ENCODE measurements at regions not wholly inside any gene's neighbourhood (a gene's known extent, or its start where the extent isn't known, plus 50 kb on each side); places are given as distances from the start of the nearest gene placed in this dataset.

- no peaks in the 10 kb centered on the region for H3K36me3 ChIP-seq (ENCODE audit: control insufficient read depth, insufficient read depth, low read length)
- H3K4me1 ChIP-seq (ENCODE audit: control insufficient read depth, insufficient read depth, low read length, poor library complexity, severe bottlenecking), result no peaks in the 10 kb centered on the region
- no peak overlapping the region for H3K4me3 ChIP-seq (ENCODE audit: extremely low read depth, insufficient read depth, low read length, poor library complexity, severe bottlenecking)
- H3K9me3 ChIP-seq (ENCODE audit: control insufficient read depth, low read length), result peaks cover 5% of the 10 kb centered on the region
- 89 to 100% methylated on average over 1 to 3 of the region's 6 CpGs for WGBS, 2 experiments (ENCODE audit: insufficient coverage in 2 of 2)
- H3K27ac ChIP-seq (ENCODE audit: low read depth, low read length, severe bottlenecking), result no peak overlapping the region
Measured at GRCh38 chr20:40957265-40957760, 71.3 kb upstream of the TOP1 start.

DNA sequence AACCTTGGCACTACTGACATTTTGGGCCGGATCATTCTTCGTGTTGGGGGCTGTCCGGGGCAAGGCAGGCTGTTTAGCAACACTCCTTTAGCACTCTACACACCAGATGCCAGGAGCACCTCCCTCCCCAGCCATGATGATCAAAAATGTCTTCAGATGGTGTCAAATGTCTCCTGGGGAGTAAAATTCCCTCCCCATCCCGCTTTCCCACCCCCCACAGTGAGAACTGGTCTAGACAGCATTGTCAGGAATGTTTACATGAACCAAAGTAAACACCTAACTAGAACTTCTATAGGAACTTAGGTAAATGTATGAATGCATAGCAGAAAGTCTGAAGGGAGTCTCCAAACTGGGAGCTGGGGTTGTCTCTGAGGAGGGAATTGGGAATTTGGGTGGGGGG lies 70.0 kb upstream of the TOP1 start:
- peaks cover 5% of the 10 kb centered on the region for H3K9me3 ChIP-seq (ENCODE audit: control insufficient read depth, low read length)
- no peaks in the 10 kb centered on the region for H3K4me1 ChIP-seq (ENCODE audit: control insufficient read depth, insufficient read depth, low read length, poor library complexity, severe bottlenecking)
- no peaks in the 10 kb centered on the region for H3K36me3 ChIP-seq (ENCODE audit: control insufficient read depth, insufficient read depth, low read length)
- 90 to 96% methylated on average over 2 to 3 of the region's 4 CpGs for WGBS, 2 experiments (ENCODE audit: insufficient coverage in 2 of 2)
- H3K4me3 ChIP-seq (ENCODE audit: extremely low read depth, insufficient read depth, low read length, poor library complexity, severe bottlenecking), result no peak overlapping the region
- no peak overlapping the region for H3K27ac ChIP-seq (ENCODE audit: low read depth, low read length, severe bottlenecking)

GRCh38 chr20:40959325-40960092 lies 69.1 kb upstream of the TOP1 start:
- 67 to 91% methylated on average over 1 to 2 of the region's 6 CpGs for WGBS, 2 experiments (ENCODE audit: insufficient coverage in 2 of 2)
- no peaks in the 10 kb centered on the region for H3K4me1 ChIP-seq (ENCODE audit: control insufficient read depth, insufficient read depth, low read length, poor library complexity, severe bottlenecking)

DNA sequence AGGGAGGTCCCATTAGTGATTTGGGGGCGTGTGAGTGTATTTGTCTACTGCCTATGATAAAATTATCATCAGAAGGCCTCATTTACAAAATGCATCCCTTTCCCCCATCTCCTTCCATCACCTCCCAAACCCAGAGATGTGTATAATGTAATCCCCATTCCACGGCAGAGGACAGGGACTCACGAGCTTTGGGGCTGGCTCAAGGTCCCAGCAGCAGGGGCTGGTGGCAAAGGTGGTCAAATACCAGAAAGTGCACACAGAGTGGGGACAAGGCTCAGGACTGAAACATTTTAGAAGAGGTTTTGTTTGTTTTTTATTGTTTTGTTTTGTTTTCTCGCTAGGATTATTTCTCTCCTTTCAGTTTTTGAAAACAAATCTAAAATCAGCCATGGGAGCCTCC lies 68.5 kb upstream of the TOP1 start:
- 81 to 100% methylated on average over 2 to 3 of the region's 4 CpGs for WGBS, 2 experiments (ENCODE audit: insufficient coverage in 2 of 2)

More at GRCh38 chr20:40959325-40960092, 69.1 kb upstream of the TOP1 start:
- no peaks in the 10 kb centered on the region for H3K9me3 ChIP-seq (ENCODE audit: control insufficient read depth, low read length)
- no peak overlapping the region for H3K27ac ChIP-seq (ENCODE audit: low read depth, low read length, severe bottlenecking)
- no peaks in the 10 kb centered on the region for H3K36me3 ChIP-seq (ENCODE audit: control insufficient read depth, insufficient read depth, low read length)
- no peak overlapping the region for H3K4me3 ChIP-seq (ENCODE audit: extremely low read depth, insufficient read depth, low read length, poor library complexity, severe bottlenecking)

GRCh38 chr20:40960521-40960956 lies 68.1 kb upstream of the TOP1 start:
- 87 to 93% methylated on average over 5 to 7 of the region's 10 CpGs for WGBS, 2 experiments (ENCODE audit: insufficient coverage in 2 of 2)
- no peaks in the 10 kb centered on the region for H3K36me3 ChIP-seq (ENCODE audit: control insufficient read depth, insufficient read depth, low read length)
- no peaks in the 10 kb centered on the region for H3K4me1 ChIP-seq (ENCODE audit: control insufficient read depth, insufficient read depth, low read length, poor library complexity, severe bottlenecking)
- H3K4me3 ChIP-seq (ENCODE audit: extremely low read depth, insufficient read depth, low read length, poor library complexity, severe bottlenecking), result no peak overlapping the region
- no peaks in the 10 kb centered on the region for H3K9me3 ChIP-seq (ENCODE audit: control insufficient read depth, low read length)
- no peak overlapping the region for H3K27ac ChIP-seq (ENCODE audit: low read depth, low read length, severe bottlenecking)

More for the DNA sequence above, 68.5 kb upstream of the TOP1 start:
- H3K9me3 ChIP-seq (ENCODE audit: control insufficient read depth, low read length), result no peaks in the 10 kb centered on the region
- no peaks in the 10 kb centered on the region for H3K4me1 ChIP-seq (ENCODE audit: control insufficient read depth, insufficient read depth, low read length, poor library complexity, severe bottlenecking)
- H3K36me3 ChIP-seq (ENCODE audit: control insufficient read depth, insufficient read depth, low read length), result no peaks in the 10 kb centered on the region
- no peak overlapping the region for H3K27ac ChIP-seq (ENCODE audit: low read depth, low read length, severe bottlenecking)
- no peak overlapping the region for H3K4me3 ChIP-seq (ENCODE audit: extremely low read depth, insufficient read depth, low read length, poor library complexity, severe bottlenecking)

GRCh38 chr20:40961176-40961575 lies 67.4 kb upstream of the TOP1 start:
- Histone ChIP-seq H3K4me3 (ENCODE audit: extremely low read depth, insufficient read depth, low read length, poor library complexity, severe bottlenecking) (no peak overlapping the region), H3K27ac (ENCODE audit: low read depth, low read length, severe bottlenecking) (no peak overlapping the region), H3K4me1 (ENCODE audit: control insufficient read depth, insufficient read depth, low read length, poor library complexity, severe bottlenecking) (no peaks in the 10 kb centered on the region), H3K9me3 (ENCODE audit: control insufficient read depth, low read length) (no peaks in the 10 kb centered on the region), H3K36me3 (ENCODE audit: control insufficient read depth, insufficient read depth, low read length) (no peaks in the 10 kb centered on the region)
- WGBS, 2 experiments (ENCODE audit: insufficient coverage in 2 of 2), result 80 to 90% methylated on average over 1 to 2 of the region's 2 CpGs

- H3K4me1 ChIP-seq (ENCODE audit: control insufficient read depth, insufficient read depth, low read length, poor library complexity, severe bottlenecking), result no peaks in the 10 kb centered on the region
- no peak overlapping the region for H3K4me3 ChIP-seq (ENCODE audit: extremely low read depth, insufficient read depth, low read length, poor library complexity, severe bottlenecking)
- H3K9me3 ChIP-seq (ENCODE audit: control insufficient read depth, low read length), result no peaks in the 10 kb centered on the region
- H3K27ac ChIP-seq (ENCODE audit: low read depth, low read length, severe bottlenecking), result no peak overlapping the region
- H3K36me3 ChIP-seq (ENCODE audit: control insufficient read depth, insufficient read depth, low read length), result no peaks in the 10 kb centered on the region
- WGBS, 2 experiments (ENCODE audit: insufficient coverage in 2 of 2), result 86 to 89% methylated on average over 10 of the region's 13 CpGs
Measured at GRCh38 chr20:40961686-40962640, 66.7 kb upstream of the TOP1 start.

GRCh38 chr20:40962733-40963504 lies 65.7 kb upstream of the TOP1 start:
- H3K4me1 ChIP-seq (ENCODE audit: control insufficient read depth, insufficient read depth, low read length, poor library complexity, severe bottlenecking), result peaks cover 2% of the 10 kb centered on the region
- no peak overlapping the region for H3K27ac ChIP-seq (ENCODE audit: low read depth, low read length, severe bottlenecking)
- H3K9me3 ChIP-seq (ENCODE audit: control insufficient read depth, low read length), result no peaks in the 10 kb centered on the region
- 37 to 38% methylated on average over 18 to 21 of the region's 21 CpGs for WGBS, 2 experiments (ENCODE audit: insufficient coverage in 2 of 2)
- H3K4me3 ChIP-seq (ENCODE audit: extremely low read depth, insufficient read depth, low read length, poor library complexity, severe bottlenecking), result no peak overlapping the region
- no peaks in the 10 kb centered on the region for H3K36me3 ChIP-seq (ENCODE audit: control insufficient read depth, insufficient read depth, low read length)

DNA sequence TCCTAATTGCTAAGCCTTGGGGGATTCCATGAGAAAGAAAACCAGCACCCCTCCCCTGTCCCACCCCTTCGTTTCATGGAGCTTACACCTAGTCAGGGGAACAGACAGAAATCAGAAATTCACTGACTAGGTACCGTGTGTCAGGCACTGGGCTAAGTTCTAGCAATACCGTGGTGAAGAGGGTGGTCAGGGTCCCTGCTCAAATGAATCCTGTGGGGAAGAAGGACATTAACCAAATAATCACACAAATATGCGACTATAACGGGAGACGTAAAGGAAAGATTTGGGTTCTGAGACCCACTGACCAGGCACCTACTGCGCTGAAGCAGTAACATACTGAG lies 65.1 kb upstream of the TOP1 start:
- Histone ChIP-seq H3K27ac (ENCODE audit: low read depth, low read length, severe bottlenecking) (no peak overlapping the region), H3K4me1 (ENCODE audit: control insufficient read depth, insufficient read depth, low read length, poor library complexity, severe bottlenecking) (peaks cover 2% of the 10 kb centered on the region), H3K9me3 (ENCODE audit: control insufficient read depth, low read length) (no peaks in the 10 kb centered on the region), H3K36me3 (ENCODE audit: control insufficient read depth, insufficient read depth, low read length) (no peaks in the 10 kb centered on the region), H3K4me3 (ENCODE audit: extremely low read depth, insufficient read depth, low read length, poor library complexity, severe bottlenecking) (no peak overlapping the region)
- WGBS, 2 experiments (ENCODE audit: insufficient coverage in 2 of 2), result 95 to 100% methylated on average over 2 to 4 of the region's 7 CpGs

- no peak overlapping the region for H3K27ac ChIP-seq (ENCODE audit: low read depth, low read length, severe bottlenecking)
- no peaks in the 10 kb centered on the region for H3K36me3 ChIP-seq (ENCODE audit: control insufficient read depth, insufficient read depth, low read length)
- 96 to 98% methylated on average over 4 of the region's 4 CpGs for WGBS, 2 experiments (ENCODE audit: insufficient coverage in 2 of 2)
- no peak overlapping the region for H3K4me3 ChIP-seq (ENCODE audit: extremely low read depth, insufficient read depth, low read length, poor library complexity, severe bottlenecking)
- no peaks in the 10 kb centered on the region for H3K9me3 ChIP-seq (ENCODE audit: control insufficient read depth, low read length)
- H3K4me1 ChIP-seq (ENCODE audit: control insufficient read depth, insufficient read depth, low read length, poor library complexity, severe bottlenecking), result peaks cover 2% of the 10 kb centered on the region
Measured at GRCh38 chr20:40965671-40966070, 63.0 kb upstream of the TOP1 start.
